ENCODE measurements at regions not wholly inside any gene's neighbourhood (a gene's known extent, or its start where the extent isn't known, plus 50 kb on each side); places are given as distances from the start of the nearest gene placed in this dataset.

DNA sequence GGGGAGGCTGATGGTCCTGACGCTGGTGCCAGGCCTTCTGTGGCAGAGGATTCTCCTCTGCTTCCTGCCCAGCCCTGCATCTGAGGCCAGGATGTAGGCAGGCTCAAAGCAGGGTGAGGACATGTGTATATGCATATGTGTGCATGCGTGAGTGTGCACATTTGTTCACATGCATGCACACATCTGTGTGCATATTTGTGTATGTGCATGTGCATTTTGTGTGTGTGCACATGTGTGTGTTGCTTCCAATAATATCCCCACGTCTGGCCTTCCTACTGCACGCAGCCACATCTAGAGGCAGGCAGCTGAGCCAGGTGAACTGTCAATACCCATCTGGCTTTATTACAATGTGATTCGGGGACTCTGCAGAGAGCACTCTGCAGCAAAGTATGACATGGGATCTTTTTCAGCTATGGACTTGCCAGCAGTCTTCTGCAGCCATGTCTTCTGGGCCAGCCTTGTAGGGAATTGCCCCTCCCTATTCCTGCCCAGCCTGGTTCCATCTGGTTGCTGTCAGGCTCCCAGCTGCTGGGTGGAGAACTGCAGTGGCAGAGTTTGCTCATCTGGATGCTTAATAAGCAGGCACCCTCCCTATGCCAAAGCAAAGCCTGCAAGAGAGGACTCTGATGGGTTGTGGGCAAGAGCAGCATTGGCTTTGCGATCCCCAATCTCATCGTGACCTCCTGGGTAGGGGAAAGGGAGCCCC, 140.7 kb downstream of the PFKFB3 start:
- ATAC-seq, result no peak

DNA sequence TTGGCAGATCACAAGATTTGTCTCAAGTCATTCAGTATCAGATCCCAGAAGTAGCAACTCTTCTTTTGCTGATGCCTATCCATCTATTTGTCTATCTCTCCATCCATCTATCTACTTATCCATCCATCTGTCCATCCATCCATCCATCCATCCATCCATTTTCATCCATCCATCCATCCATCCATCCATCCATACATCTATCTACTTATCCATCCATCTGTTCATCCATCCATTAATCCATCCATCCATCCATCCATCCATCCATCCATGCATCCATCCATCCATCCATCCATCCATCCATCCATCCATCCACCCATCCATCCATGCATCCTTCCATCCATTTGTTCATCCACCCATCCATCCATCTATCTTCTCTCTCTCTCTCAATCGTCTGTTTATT, 142.7 kb downstream of the PFKFB3 start:
- DNase-seq, result no peak
- no peaks in the 10 kb centered on the region for H3K27me3 ChIP-seq
- H3K4me1 ChIP-seq, result peaks cover 9 to 16% of the 10 kb centered on the region in 2 donors
- no peaks in the 10 kb centered on the region for H3K36me3 ChIP-seq
- intact Hi-C loops (cut with DNase I; ENCODE audit: low total_unique reads) (no loop called here), in situ Hi-C loops (cut with MboI; ENCODE audit: low sequenced_read_pairs in 4 of 4) (no loop called here)
- H3K9me3 ChIP-seq, result no peaks in the 10 kb centered on the region
- no peak overlapping the region for H3K4me3 ChIP-seq
- ATAC-seq, result no peak
- no peak overlapping the region for H3K27ac ChIP-seq
- TF ChIP-seq, protein P1, sequence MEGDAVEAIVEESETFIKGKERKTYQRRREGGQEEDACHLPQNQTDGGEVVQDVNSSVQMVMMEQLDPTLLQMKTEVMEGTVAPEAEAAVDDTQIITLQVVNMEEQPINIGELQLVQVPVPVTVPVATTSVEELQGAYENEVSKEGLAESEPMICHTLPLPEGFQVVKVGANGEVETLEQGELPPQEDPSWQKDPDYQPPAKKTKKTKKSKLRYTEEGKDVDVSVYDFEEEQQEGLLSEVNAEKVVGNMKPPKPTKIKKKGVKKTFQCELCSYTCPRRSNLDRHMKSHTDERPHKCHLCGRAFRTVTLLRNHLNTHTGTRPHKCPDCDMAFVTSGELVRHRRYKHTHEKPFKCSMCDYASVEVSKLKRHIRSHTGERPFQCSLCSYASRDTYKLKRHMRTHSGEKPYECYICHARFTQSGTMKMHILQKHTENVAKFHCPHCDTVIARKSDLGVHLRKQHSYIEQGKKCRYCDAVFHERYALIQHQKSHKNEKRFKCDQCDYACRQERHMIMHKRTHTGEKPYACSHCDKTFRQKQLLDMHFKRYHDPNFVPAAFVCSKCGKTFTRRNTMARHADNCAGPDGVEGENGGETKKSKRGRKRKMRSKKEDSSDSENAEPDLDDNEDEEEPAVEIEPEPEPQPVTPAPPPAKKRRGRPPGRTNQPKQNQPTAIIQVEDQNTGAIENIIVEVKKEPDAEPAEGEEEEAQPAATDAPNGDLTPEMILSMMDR (IDR thresholded peaks at IDR 0.05 in 4 of 5, conservative IDR thresholded peaks at IDR 0.05 in 1 of 5), result no peak
- TF ChIP-seq POLR2A (IDR thresholded peaks at IDR 0.05), result no peak

More for the DNA sequence above, 140.7 kb downstream of the PFKFB3 start:
- DNase-seq, result no peak
- TF ChIP-seq, protein P1 (IDR thresholded peaks at IDR 0.05 in 4 of 5, conservative IDR thresholded peaks at IDR 0.05 in 1 of 5), result no peak
- TF ChIP-seq POLR2A (IDR thresholded peaks at IDR 0.05), result no peak
- Histone ChIP-seq H3K27me3 (no peaks in the 10 kb centered on the region), H3K9me3 (no peaks in the 10 kb centered on the region), H3K36me3 (no peaks in the 10 kb centered on the region), H3K4me3 (no peak overlapping the region), H3K27ac (no peak overlapping the region), H3K4me1 (peaks cover 9 to 13% of the 10 kb centered on the region in 2 donors)
- intact Hi-C loops (cut with DNase I; ENCODE audit: low total_unique reads), result no loop called here
- in situ Hi-C loops (cut with MboI; ENCODE audit: low sequenced_read_pairs in 4 of 4), result no loop called here

DNA sequence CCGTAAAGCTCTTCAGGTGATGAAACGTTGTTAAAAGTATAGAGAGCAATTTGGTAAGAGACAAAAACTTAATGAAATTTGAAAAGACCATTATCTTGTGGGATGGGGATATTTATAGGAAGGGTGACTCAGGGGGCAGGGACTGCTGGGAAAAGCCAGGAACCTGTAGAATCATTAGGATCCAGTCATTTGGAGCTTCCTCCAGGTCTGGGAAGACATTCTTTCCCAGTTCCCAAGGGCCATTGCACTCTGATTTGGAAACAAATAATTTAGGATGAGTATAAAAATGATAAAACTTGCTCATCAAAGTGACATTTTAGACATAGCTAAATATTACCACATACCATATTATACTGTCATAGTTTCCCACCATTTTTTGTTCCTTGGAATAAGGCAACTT, 143.9 kb downstream of the PFKFB3 start:
- TF ChIP-seq, protein P1 (IDR thresholded peaks at IDR 0.05 in 4 of 5, conservative IDR thresholded peaks at IDR 0.05 in 1 of 5), result no peak
- no peak for TF ChIP-seq POLR2A (IDR thresholded peaks at IDR 0.05)
- intact Hi-C loops (cut with DNase I; ENCODE audit: low total_unique reads) (no loop called here), in situ Hi-C loops (cut with MboI; ENCODE audit: low sequenced_read_pairs in 4 of 4) (no loop called here)
- Histone ChIP-seq H3K27ac (no peak overlapping the region), H3K9me3 (no peaks in the 10 kb centered on the region), H3K4me3 (no peak overlapping the region), H3K4me1 (peaks cover 9 to 16% of the 10 kb centered on the region in 2 donors), H3K36me3 (no peaks in the 10 kb centered on the region), H3K27me3 (no peaks in the 10 kb centered on the region)
- ATAC-seq (no peak), DNase-seq (no peak)

DNA sequence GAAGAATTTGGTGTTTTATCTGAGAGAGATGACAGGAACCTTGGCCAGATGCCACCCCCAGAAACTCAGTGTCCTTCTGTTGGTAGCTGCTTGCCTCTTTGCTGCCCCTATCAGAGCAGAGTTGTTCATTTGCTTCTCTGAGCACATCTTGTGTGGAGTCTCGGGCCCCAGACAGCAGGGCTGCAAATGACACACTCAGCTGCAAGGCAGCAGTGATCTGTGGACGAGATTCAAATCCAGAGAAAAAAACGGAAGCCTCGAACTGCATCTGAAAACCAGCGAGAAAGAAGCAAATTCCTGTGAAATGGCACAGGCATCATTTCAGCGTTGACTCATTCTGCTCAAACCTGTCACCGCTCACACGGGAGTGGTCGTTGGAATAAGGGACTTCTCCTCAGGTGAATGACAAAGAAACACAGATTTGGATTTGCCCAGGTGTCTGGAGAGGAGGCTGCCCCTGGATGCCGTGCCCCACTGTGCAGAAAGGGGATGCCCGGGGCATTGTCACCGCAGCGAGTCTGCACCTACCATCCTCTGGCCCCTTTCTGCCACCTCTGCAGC, 144.7 kb downstream of the PFKFB3 start:
- intact Hi-C loops (cut with DNase I; ENCODE audit: low total_unique reads), result no loop called here
- TF ChIP-seq POLR2A (IDR thresholded peaks at IDR 0.05), result no peak
- TF ChIP-seq, protein P1 (IDR thresholded peaks at IDR 0.05 in 4 of 5, conservative IDR thresholded peaks at IDR 0.05 in 1 of 5), result no peak
- no peaks in the 10 kb centered on the region for H3K36me3 ChIP-seq
- peak overlapping the region in 3 of 4 donors; percentile 10 to 34 (median 17) for H3K4me3 ChIP-seq
- H3K27me3 ChIP-seq, result no peaks in the 10 kb centered on the region
- in situ Hi-C loops (cut with MboI; ENCODE audit: low sequenced_read_pairs in 4 of 4), result no loop called here
- DNase-seq (no peak), ATAC-seq (peak in 1 of 2 donors; percentile 21)
- peak overlapping the region in 1 of 4 donors; percentile 20 for H3K27ac ChIP-seq
- no peaks in the 10 kb centered on the region for H3K9me3 ChIP-seq
- peaks cover 9 to 16% of the 10 kb centered on the region in 2 donors for H3K4me1 ChIP-seq

Measured in gastrocnemius medialis (tissue), 4 donors.